Spleen (tissue), 11 donors: ENCODE measurements at regions not wholly inside any gene's neighbourhood (a gene's known extent, or its start where the extent isn't known, plus 50 kb on each side); places are given as distances from the start of the nearest gene placed in this dataset.
"Not testable (repeated sequence)": the region's sequence is repeated elsewhere in the genome, so short reads cannot be mapped to it uniquely, and the experiment has no call there.

Experiments
- DNase-seq: peaks from one replicate; pipeline ENCODE4 v3.0.0-alpha.2; 2020
- H3K27ac ChIP-seq, 8 donors: fragments of 200-600 bp; sonication (generic) in 7 of 8; 1 replicate in 4 of 8; 2 replicates in 4 of 8; pipeline versions ENCODE4 v1.5.0 to v1.8.0; 2016 to 2021; ENCODE audit warnings: inconsistent platforms in 4 of 8, mild to moderate bottlenecking in 4 of 8, moderate library complexity in 1 of 8
- H3K27me3 ChIP-seq, 7 donors: fragments of 200-600 bp; sonication (generic) in 6 of 7; replicated peaks in 1 of 7; 1 replicate in 4 of 7; 2 replicates in 3 of 7; pipeline versions ENCODE4 v1.5.0 to v1.8.0; 2016 to 2021; ENCODE audit warnings: inconsistent platforms in 3 of 7, mild to moderate bottlenecking in 1 of 7
- H3K36me3 ChIP-seq, 6 donors: fragments of 200-600 bp; sonication (generic) in 5 of 6; 1 replicate in 4 of 6; 2 replicates in 2 of 6; pipeline versions ENCODE4 v1.5.0 to v1.8.0; 2016 to 2021; ENCODE audit warnings: inconsistent platforms in 2 of 6
- H3K4me1 ChIP-seq, 6 donors: fragments of 200-600 bp; sonication (generic) in 5 of 6; 1 replicate in 3 of 6; 2 replicates in 3 of 6; pipeline versions ENCODE4 v1.5.0 to v1.8.0; 2016 to 2021; ENCODE audit warnings: inconsistent platforms in 3 of 6
- H3K4me3 ChIP-seq, 8 donors: fragments of 200-600 bp; sonication (generic) in 7 of 8; 1 replicate in 4 of 8; 2 replicates in 4 of 8; pipeline versions ENCODE4 v1.5.0 to v1.8.0; 2016 to 2021; ENCODE audit warnings: inconsistent platforms in 4 of 8, mild to moderate bottlenecking in 4 of 8, moderate library complexity in 2 of 8
- H3K9me3 ChIP-seq, 8 donors: fragments of 200-600 bp; sonication (generic) in 7 of 8; 1 replicate in 4 of 8; 2 replicates in 4 of 8; pipeline versions ENCODE4 v1.5.0 to v1.8.0; 2016 to 2021; ENCODE audit warnings: inconsistent platforms in 4 of 8
- CTCF ChIP-seq, 11 experiments: fragments of 200-600 bp in 7 of 11; fragments of 450-650 bp in 4 of 11; sonication (generic) in 4 of 11; IDR thresholded peaks in 8 of 11; conservative IDR thresholded peaks in 3 of 11; 1 replicate in 7 of 11; 2 replicates in 4 of 11; pipeline versions ENCODE4 v1.4.0 to v1.8.0; 2016 to 2021; ENCODE audit warnings: antibody characterized with exemption in 11 of 11, inconsistent platforms in 4 of 11, mild to moderate bottlenecking in 1 of 11
- POLR2A ChIP-seq, 3 donors: fragments of 450-650 bp; IDR thresholded peaks; one replicate each; pipeline ENCODE4 v1.5.1; 2017; ENCODE audit warnings: antibody characterized with exemption in 3 of 3, mild to moderate bottlenecking in 1 of 3
- POLR2AphosphoS5 ChIP-seq, 3 donors: sonication (generic); formaldehyde crosslinking; IDR thresholded peaks; one replicate each; pipeline ENCODE4 v1.5.1; 2017; ENCODE audit warnings: antibody characterized with exemption in 3 of 3
- WGBS, 5 donors: extraction: QIAGEN DNeasy Blood & Tissue Kit in 3 of 5; methylation state at CpG; one replicate each; pipeline versions ENCODE4 v1.1.5 to v1.1.7; 2013 to 2018; 5-methylcytosine and 5-hydroxymethylcytosine counted together
- intact Hi-C: fragments of 100-400 bp; cut with DNase I; formaldehyde crosslinking; loops from one replicate; pipeline ENCODE4 v1.15.0; 2023; ENCODE audit warnings: low total_unique reads
- donor health status: healthy with polysubstance abuse.
- donor health status: DM: no; HTN: no; CAD: no; lungs with moderate emphysema.
- donor health status: DM: no; HTN: no; CAD: no.
- donor health status: Bipolar disorder and iron deficiency.
- donor health status: healthy.
- donor health status: DM: no; HTN: no; CAD: no.
- donor health status: DM: yes; HTN: yes; CAD: no.

- WGBS, 5 donors = 72 to 84% (median 77%) methylated on average over 7 of the region's 7 CpGs
- H3K4me1 ChIP-seq = no peaks in the 10 kb centered on the region
- no peak for TF ChIP-seq POLR2A (IDR thresholded peaks at IDR 0.05)
- no peak for TF ChIP-seq CTCF (IDR thresholded peaks at IDR 0.05 in 8 of 11, conservative IDR thresholded peaks at IDR 0.05 in 3 of 11)
- TF ChIP-seq POLR2AphosphoS5 (IDR thresholded peaks at IDR 0.05) = no peak
- intact Hi-C loops = no loop called here
- no peaks in the 10 kb centered on the region for H3K36me3 ChIP-seq
- no peak overlapping the region for H3K4me3 ChIP-seq
- H3K9me3 ChIP-seq = peaks cover 0 to 25% (median 10%) of the 10 kb centered on the region in 8 donors
- no peaks in the 10 kb centered on the region for H3K27me3 ChIP-seq
- no peak for DNase-seq
- no peak overlapping the region for H3K27ac ChIP-seq
Measured at GRCh38 chr15:24223739-24224138, 451.8 kb upstream of the NPAP1 start.

- Histone ChIP-seq H3K27me3 (no peaks in the 10 kb centered on the region), H3K36me3 (no peaks in the 10 kb centered on the region), H3K4me1 (no peaks in the 10 kb centered on the region), H3K27ac (no peak overlapping the region), H3K9me3 (peaks cover 0 to 29% (median 14%) of the 10 kb centered on the region in 8 donors), H3K4me3 (no peak overlapping the region)
- intact Hi-C loops = no loop called here
- no peak for TF ChIP-seq CTCF (IDR thresholded peaks at IDR 0.05 in 8 of 11, conservative IDR thresholded peaks at IDR 0.05 in 3 of 11)
- TF ChIP-seq POLR2AphosphoS5 (IDR thresholded peaks at IDR 0.05) = no peak
- TF ChIP-seq POLR2A (IDR thresholded peaks at IDR 0.05) = no peak
- no peak for DNase-seq
- WGBS, 5 donors = 67 to 82% (median 72%) methylated on average over 1 of the region's 1 CpG
Measured at GRCh38 chr15:24224161-24224560, 451.4 kb upstream of the NPAP1 start.

GRCh38 chr15:24228922-24229321, 446.7 kb upstream of the NPAP1 start:
- intact Hi-C loops, H3K4me3 ChIP-seq, H3K27me3 ChIP-seq, H3K36me3 ChIP-seq, H3K27ac ChIP-seq, H3K4me1 ChIP-seq, DNase-seq: not testable (repeated sequence)
- WGBS, 5 donors = 73 to 91% (median 82%) methylated on average over 7 of the region's 7 CpGs
- peaks cover 0 to 33% (median 17%) of the 10 kb centered on the region in 8 donors for H3K9me3 ChIP-seq

GRCh38 chr15:24233134-24233533, 442.4 kb upstream of the NPAP1 start:
- H3K36me3 ChIP-seq, H3K27ac ChIP-seq, intact Hi-C loops, H3K27me3 ChIP-seq, DNase-seq, H3K4me3 ChIP-seq, H3K4me1 ChIP-seq: not testable (repeated sequence)
- peaks cover 0 to 27% (median 14%) of the 10 kb centered on the region in 8 donors for H3K9me3 ChIP-seq
- WGBS, 5 donors = 65 to 74% (median 67%) methylated on average over 3 of the region's 3 CpGs

GRCh38 chr15:24240580-24240979, 435.0 kb upstream of the NPAP1 start:
- H3K36me3 ChIP-seq, intact Hi-C loops, H3K9me3 ChIP-seq, H3K27ac ChIP-seq, DNase-seq, H3K27me3 ChIP-seq, H3K4me3 ChIP-seq, H3K4me1 ChIP-seq: not testable (repeated sequence)
- WGBS, 5 donors = 74 to 86% (median 80%) methylated on average over 2 to 5 of the region's 5 CpGs

- H3K27me3 ChIP-seq, H3K27ac ChIP-seq, H3K36me3 ChIP-seq, H3K4me1 ChIP-seq, DNase-seq, intact Hi-C loops, H3K4me3 ChIP-seq: not testable (repeated sequence)
- peaks cover 0 to 22% (median 10%) of the 10 kb centered on the region in 8 donors for H3K9me3 ChIP-seq
- 47 to 63% (median 55%) methylated on average over 3 of the region's 3 CpGs for WGBS, 5 donors
Measured at GRCh38 chr15:24259106-24259505, 416.5 kb upstream of the NPAP1 start.

GRCh38 chr15:24260407-24260806, 415.2 kb upstream of the NPAP1 start:
- intact Hi-C loops = not testable (repeated sequence)

GRCh38 chr15:24260854-24261253, 414.7 kb upstream of the NPAP1 start:
- H3K27me3 ChIP-seq, H3K36me3 ChIP-seq, DNase-seq, H3K27ac ChIP-seq, H3K4me3 ChIP-seq, H3K4me1 ChIP-seq, intact Hi-C loops: not testable (repeated sequence)
- WGBS, 5 donors = 28 to 53% (median 33%) methylated on average over 7 to 18 of the region's 25 CpGs
- H3K9me3 ChIP-seq = peaks cover 0 to 11% (median 0%) of the 10 kb centered on the region in 8 donors

More at GRCh38 chr15:24260407-24260806, 415.2 kb upstream of the NPAP1 start:
- not testable (repeated sequence) for H3K4me1 ChIP-seq, H3K4me3 ChIP-seq, H3K27ac ChIP-seq, DNase-seq, H3K36me3 ChIP-seq, H3K27me3 ChIP-seq
- WGBS, 5 donors = 71 to 86% (median 78%) methylated on average over 7 to 10 of the region's 10 CpGs
- H3K9me3 ChIP-seq = peaks cover 0 to 15% (median 0%) of the 10 kb centered on the region in 8 donors

- H3K9me3 ChIP-seq = peaks cover 0 to 12% (median 1%) of the 10 kb centered on the region in 8 donors
- H3K4me1 ChIP-seq, H3K27ac ChIP-seq, H3K36me3 ChIP-seq, DNase-seq, H3K4me3 ChIP-seq, H3K27me3 ChIP-seq, intact Hi-C loops: not testable (repeated sequence)
- WGBS, 5 donors = 57 to 78% (median 69%) methylated on average over 7 of the region's 7 CpGs
Measured at GRCh38 chr15:24268536-24269165, 406.9 kb upstream of the NPAP1 start.
